Erythroblast (primary cell): ENCODE measurements at regions not wholly inside any gene's neighbourhood (a gene's known extent, or its start where the extent isn't known, plus 50 kb on each side); places are given as distances from the start of the nearest gene placed in this dataset.
"Not testable (repeated sequence)": the region's sequence is repeated elsewhere in the genome, so short reads cannot be mapped to it uniquely, and the experiment has no call there.

Experiments used
- DNase-seq, 2 experiments: peaks; one replicate each; lab custom pipeline; 2025; lab: John Stamatoyannopoulos, UW
- GATA1 ChIP-seq: IDR thresholded peaks from 2 replicates; pipeline ENCODE4 v1.6.1; 2011; ENCODE audit warnings: low read depth, mild to moderate bottlenecking, control low read depth, low read length, moderate library complexity
- POLR2A ChIP-seq: IDR thresholded peaks from 2 replicates; pipeline ENCODE4 v1.6.1; 2011; ENCODE audit warnings: mild to moderate bottlenecking, low read length

GRCh38 chr7:83849131-83849530, 200.2 kb upstream of the SEMA3E start:
- no peak for TF ChIP-seq GATA1
- TF ChIP-seq POLR2A: no peak
- DNase-seq: no peak

- no peak for DNase-seq
- TF ChIP-seq GATA1 (no peak), POLR2A (no peak)
Observed at GRCh38 chr7:83842894-83843293, 194.0 kb upstream of the SEMA3E start.

- DNase-seq: no peak
- TF ChIP-seq POLR2A: no peak
- TF ChIP-seq GATA1: no peak
Observed at GRCh38 chr7:83837683-83838082, 188.7 kb upstream of the SEMA3E start.

GRCh38 chr7:83836028-83836427, 187.1 kb upstream of the SEMA3E start:
- TF ChIP-seq POLR2A: no peak
- TF ChIP-seq GATA1: no peak
- DNase-seq: no peak

GRCh38 chr7:83835424-83835823, 186.5 kb upstream of the SEMA3E start:
- no peak for DNase-seq

GRCh38 chr7:83833721-83834120, 184.8 kb upstream of the SEMA3E start:
- DNase-seq: not testable (repeated sequence)

More at GRCh38 chr7:83835424-83835823, 186.5 kb upstream of the SEMA3E start:
- TF ChIP-seq POLR2A (no peak), GATA1 (no peak)

- TF ChIP-seq POLR2A (no peak), GATA1 (no peak)
- DNase-seq: no peak
Observed at GRCh38 chr7:83832009-83832408, 183.1 kb upstream of the SEMA3E start.

GRCh38 chr7:83827036-83827435, 178.1 kb upstream of the SEMA3E start:
- DNase-seq: no peak
- TF ChIP-seq POLR2A (no peak), GATA1 (no peak)

GRCh38 chr7:83824214-83824613, 175.3 kb upstream of the SEMA3E start:
- TF ChIP-seq GATA1 (no peak), POLR2A (no peak)
- DNase-seq: no peak

- TF ChIP-seq POLR2A: no peak
- TF ChIP-seq GATA1: no peak
- DNase-seq: peak; percentile 83 to 90
Observed at GRCh38 chr7:83821866-83822265, 172.9 kb upstream of the SEMA3E start.

GRCh38 chr7:83820641-83821040, 171.7 kb upstream of the SEMA3E start:
- DNase-seq: no peak
- TF ChIP-seq GATA1: no peak
- no peak for TF ChIP-seq POLR2A

- peak; percentile 18 to 21 for DNase-seq
- TF ChIP-seq GATA1 (no peak), POLR2A (no peak)
Observed at GRCh38 chr7:83819911-83820310, 171.0 kb upstream of the SEMA3E start.

GRCh38 chr7:83814480-83814879, 165.5 kb upstream of the SEMA3E start:
- DNase-seq: no peak
- no peak for TF ChIP-seq GATA1
- TF ChIP-seq POLR2A: no peak

- not testable (repeated sequence) for DNase-seq
Observed at GRCh38 chr7:83812563-83812962, 163.6 kb upstream of the SEMA3E start.

GRCh38 chr7:83808982-83809381, 160.0 kb upstream of the SEMA3E start:
- no peak for TF ChIP-seq GATA1
- no peak for DNase-seq

GRCh38 chr7:83807774-83808173, 158.8 kb upstream of the SEMA3E start:
- DNase-seq: no peak

More at GRCh38 chr7:83807774-83808173, 158.8 kb upstream of the SEMA3E start:
- TF ChIP-seq GATA1 (no peak), POLR2A (no peak)
